ENCODE measurements at regions not wholly inside any gene's neighbourhood (a gene's known extent, or its start where the extent isn't known, plus 50 kb on each side); places are given as distances from the start of the nearest gene placed in this dataset.

DNA sequence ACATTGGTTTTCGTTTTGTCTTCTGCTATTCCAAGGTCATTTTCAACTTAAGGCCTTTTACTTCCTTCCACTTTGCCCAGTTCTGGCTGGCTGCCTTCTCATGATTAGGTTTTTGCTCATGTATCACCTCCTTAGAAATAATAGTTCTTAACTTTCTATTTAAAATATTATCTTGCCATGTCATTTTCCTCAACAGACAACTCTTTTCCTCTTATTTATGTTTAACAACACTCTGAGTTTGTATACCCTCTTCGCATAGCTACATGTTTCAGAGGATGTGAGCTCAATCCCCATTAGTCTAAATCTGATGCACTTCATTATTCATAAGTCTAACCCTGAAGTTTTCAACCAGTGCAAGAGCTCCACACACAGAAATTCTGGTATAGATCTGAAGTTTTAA, 299.1 kb downstream of the BCHE start:
- no peaks in the 10 kb centered on the region for H3K9me3 ChIP-seq (ENCODE audit: control insufficient read depth, low read depth, low read length)
- H3K27me3 ChIP-seq (ENCODE audit: control insufficient read depth, extremely low read depth, insufficient read depth, low read length), result no peaks in the 10 kb centered on the region
- no peak overlapping the region for H2AFZ ChIP-seq (ENCODE audit: control insufficient read depth, low read length)
- dilution Hi-C loops (cut with MboI; ENCODE audit: extremely low pct_ligation_motif_present, low sequenced_read_pairs), result no loop called here
- H3K9me1 ChIP-seq (ENCODE audit: control insufficient read depth, extremely low read depth, insufficient read depth, low read length), result no peaks in the 10 kb centered on the region
- H3K4me1 ChIP-seq (ENCODE audit: control insufficient read depth, extremely low read depth, insufficient read depth, low read length), result no peaks in the 10 kb centered on the region
- H3K27ac ChIP-seq (ENCODE audit: control insufficient read depth, insufficient read depth, low read length), result no peak overlapping the region
- DNase-seq (ENCODE audit: low read depth, low spot score) (no peak), FAIRE-seq (no peak)
- H3K36me3 ChIP-seq (ENCODE audit: control insufficient read depth in 2 of 2, extremely low read depth in 1 of 2, insufficient read depth in 2 of 2, low read length in 2 of 2), result no peaks in the 10 kb centered on the region
- no peaks in the 10 kb centered on the region for H4K20me1 ChIP-seq (ENCODE audit: control insufficient read depth, extremely low read depth, insufficient read depth, low read length)
- TF ChIP-seq, protein P1, sequence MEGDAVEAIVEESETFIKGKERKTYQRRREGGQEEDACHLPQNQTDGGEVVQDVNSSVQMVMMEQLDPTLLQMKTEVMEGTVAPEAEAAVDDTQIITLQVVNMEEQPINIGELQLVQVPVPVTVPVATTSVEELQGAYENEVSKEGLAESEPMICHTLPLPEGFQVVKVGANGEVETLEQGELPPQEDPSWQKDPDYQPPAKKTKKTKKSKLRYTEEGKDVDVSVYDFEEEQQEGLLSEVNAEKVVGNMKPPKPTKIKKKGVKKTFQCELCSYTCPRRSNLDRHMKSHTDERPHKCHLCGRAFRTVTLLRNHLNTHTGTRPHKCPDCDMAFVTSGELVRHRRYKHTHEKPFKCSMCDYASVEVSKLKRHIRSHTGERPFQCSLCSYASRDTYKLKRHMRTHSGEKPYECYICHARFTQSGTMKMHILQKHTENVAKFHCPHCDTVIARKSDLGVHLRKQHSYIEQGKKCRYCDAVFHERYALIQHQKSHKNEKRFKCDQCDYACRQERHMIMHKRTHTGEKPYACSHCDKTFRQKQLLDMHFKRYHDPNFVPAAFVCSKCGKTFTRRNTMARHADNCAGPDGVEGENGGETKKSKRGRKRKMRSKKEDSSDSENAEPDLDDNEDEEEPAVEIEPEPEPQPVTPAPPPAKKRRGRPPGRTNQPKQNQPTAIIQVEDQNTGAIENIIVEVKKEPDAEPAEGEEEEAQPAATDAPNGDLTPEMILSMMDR (optimal IDR thresholded peaks at IDR 0.05 in 1 of 3, IDR thresholded peaks at IDR 0.05 in 1 of 3, conservative IDR thresholded peaks at IDR 0.05 in 1 of 3; ENCODE audit: extremely low read depth in 1 of 3, insufficient read depth in 2 of 3, low read length in 3 of 3), result no peak
- no peak for TF ChIP-seq EZH2 (IDR thresholded peaks at IDR 0.05; ENCODE audit: low read length)
- H3K4me2 ChIP-seq (ENCODE audit: control insufficient read depth, extremely low read depth, insufficient read depth, low read depth, low read length), result no peak overlapping the region
- no peak overlapping the region for H3K9ac ChIP-seq (ENCODE audit: control insufficient read depth, extremely low read depth, insufficient read depth, low read length)
- no peak overlapping the region for H3K4me3 ChIP-seq (ENCODE audit: control insufficient read depth in 2 of 3, extremely low read depth in 1 of 3, insufficient read depth in 2 of 3, low read depth in 1 of 3, low read length in 3 of 3)
- H3K79me2 ChIP-seq (ENCODE audit: control insufficient read depth, insufficient read depth, low read length), result no peaks in the 10 kb centered on the region

DNA sequence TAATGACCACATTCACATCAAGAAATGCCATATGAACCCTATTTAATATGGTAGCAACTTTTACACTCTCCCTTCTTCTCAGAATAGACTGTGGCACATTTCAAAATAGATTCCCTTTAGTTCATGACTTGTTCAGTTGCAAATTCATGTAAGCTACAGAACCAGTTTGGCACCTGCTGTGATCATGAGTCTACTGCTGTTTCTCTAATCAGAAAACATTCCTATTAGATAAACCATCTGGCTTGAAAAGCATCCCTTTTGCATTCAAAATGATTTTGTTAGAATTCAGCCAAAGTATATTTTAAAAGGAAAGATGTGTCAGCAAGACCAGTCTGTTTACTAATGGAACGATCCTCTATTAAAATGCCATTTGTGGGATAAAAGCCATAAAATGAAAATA, 304.4 kb downstream of the BCHE start:
- dilution Hi-C loops (cut with MboI; ENCODE audit: extremely low pct_ligation_motif_present, low sequenced_read_pairs), result no loop called here
- TF ChIP-seq EZH2 (IDR thresholded peaks at IDR 0.05; ENCODE audit: low read length), result no peak
- TF ChIP-seq, protein P1 (optimal IDR thresholded peaks at IDR 0.05 in 1 of 3, IDR thresholded peaks at IDR 0.05 in 1 of 3, conservative IDR thresholded peaks at IDR 0.05 in 1 of 3; ENCODE audit: extremely low read depth in 1 of 3, insufficient read depth in 2 of 3, low read length in 3 of 3), result no peak
- no peaks in the 10 kb centered on the region for H4K20me1 ChIP-seq (ENCODE audit: control insufficient read depth, extremely low read depth, insufficient read depth, low read length)

More for the DNA sequence above, 304.4 kb downstream of the BCHE start:
- no peak overlapping the region for H2AFZ ChIP-seq (ENCODE audit: control insufficient read depth, low read length)
- no peak overlapping the region for H3K27ac ChIP-seq (ENCODE audit: control insufficient read depth, insufficient read depth, low read length)
- no peaks in the 10 kb centered on the region for H3K9me1 ChIP-seq (ENCODE audit: control insufficient read depth, extremely low read depth, insufficient read depth, low read length)
- no peaks in the 10 kb centered on the region for H3K4me1 ChIP-seq (ENCODE audit: control insufficient read depth, extremely low read depth, insufficient read depth, low read length)
- H3K9ac ChIP-seq (ENCODE audit: control insufficient read depth, extremely low read depth, insufficient read depth, low read length), result no peak overlapping the region
- no peaks in the 10 kb centered on the region for H3K27me3 ChIP-seq (ENCODE audit: control insufficient read depth, extremely low read depth, insufficient read depth, low read length)
- FAIRE-seq (no peak), DNase-seq (ENCODE audit: low read depth, low spot score) (no peak)
- H3K36me3 ChIP-seq (ENCODE audit: control insufficient read depth in 2 of 2, extremely low read depth in 1 of 2, insufficient read depth in 2 of 2, low read length in 2 of 2), result no peaks in the 10 kb centered on the region
- no peak overlapping the region for H3K4me2 ChIP-seq (ENCODE audit: control insufficient read depth, extremely low read depth, insufficient read depth, low read depth, low read length)
- H3K9me3 ChIP-seq (ENCODE audit: control insufficient read depth, low read depth, low read length), result no peaks in the 10 kb centered on the region
- no peaks in the 10 kb centered on the region for H3K79me2 ChIP-seq (ENCODE audit: control insufficient read depth, insufficient read depth, low read length)
- no peak overlapping the region for H3K4me3 ChIP-seq (ENCODE audit: control insufficient read depth in 2 of 3, extremely low read depth in 1 of 3, insufficient read depth in 2 of 3, low read depth in 1 of 3, low read length in 3 of 3)
